Astrocyte (in vitro differentiated cells and primary cell): ENCODE measurements at regions not wholly inside any gene's neighbourhood (a gene's known extent, or its start where the extent isn't known, plus 50 kb on each side); places are given as distances from the start of the nearest gene placed in this dataset.

Source experiments
- EZH2 ChIP-seq: IDR thresholded peaks from 2 replicates; pipeline ENCODE4 v1.6.1; 2012; ENCODE audit warnings: mild to moderate bottlenecking, low read length, inconsistent platforms; ENCODE audit not compliant: insufficient read depth
- TF ChIP-seq, protein P1 (sequence below): IDR thresholded peaks from 2 replicates; pipeline ENCODE4 v1.5.1; 2011; ENCODE audit warnings: low read depth, mild to moderate bottlenecking, inconsistent platforms, low read length, moderate library complexity; ENCODE audit not compliant: insufficient read depth

DNA sequence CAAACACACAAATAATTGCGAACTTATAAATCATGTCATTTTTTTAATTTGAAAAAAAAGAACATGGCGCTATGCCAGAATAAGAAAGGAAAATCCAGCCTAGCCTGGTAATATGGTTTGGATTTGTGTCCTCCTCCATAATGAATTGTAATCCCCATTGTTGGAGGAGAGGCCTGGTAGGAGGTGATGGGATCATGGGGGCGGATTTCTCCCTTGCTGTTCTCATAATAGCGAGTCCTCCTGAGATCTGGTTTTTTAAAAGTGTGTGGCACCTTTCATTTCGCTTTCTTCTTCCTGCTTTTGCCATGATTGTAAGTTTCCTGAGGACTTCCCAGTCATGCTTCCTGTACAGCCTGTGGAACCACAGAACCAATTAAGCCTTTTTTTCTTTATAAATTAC lies 65.9 kb upstream of the TANC2 start:
- TF ChIP-seq, protein P1, sequence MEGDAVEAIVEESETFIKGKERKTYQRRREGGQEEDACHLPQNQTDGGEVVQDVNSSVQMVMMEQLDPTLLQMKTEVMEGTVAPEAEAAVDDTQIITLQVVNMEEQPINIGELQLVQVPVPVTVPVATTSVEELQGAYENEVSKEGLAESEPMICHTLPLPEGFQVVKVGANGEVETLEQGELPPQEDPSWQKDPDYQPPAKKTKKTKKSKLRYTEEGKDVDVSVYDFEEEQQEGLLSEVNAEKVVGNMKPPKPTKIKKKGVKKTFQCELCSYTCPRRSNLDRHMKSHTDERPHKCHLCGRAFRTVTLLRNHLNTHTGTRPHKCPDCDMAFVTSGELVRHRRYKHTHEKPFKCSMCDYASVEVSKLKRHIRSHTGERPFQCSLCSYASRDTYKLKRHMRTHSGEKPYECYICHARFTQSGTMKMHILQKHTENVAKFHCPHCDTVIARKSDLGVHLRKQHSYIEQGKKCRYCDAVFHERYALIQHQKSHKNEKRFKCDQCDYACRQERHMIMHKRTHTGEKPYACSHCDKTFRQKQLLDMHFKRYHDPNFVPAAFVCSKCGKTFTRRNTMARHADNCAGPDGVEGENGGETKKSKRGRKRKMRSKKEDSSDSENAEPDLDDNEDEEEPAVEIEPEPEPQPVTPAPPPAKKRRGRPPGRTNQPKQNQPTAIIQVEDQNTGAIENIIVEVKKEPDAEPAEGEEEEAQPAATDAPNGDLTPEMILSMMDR, result no peak
- no peak for TF ChIP-seq EZH2
